GM23248 (cell line): ENCODE measurements at regions not wholly inside any gene's neighbourhood (a gene's known extent, or its start where the extent isn't known, plus 50 kb on each side); places are given as distances from the start of the nearest gene placed in this dataset.

Experiments
- EZH2 ChIP-seq: fragments of 200-600 bp; sonication (generic); IDR thresholded peaks from 2 replicates; pipeline ENCODE4 v1.6.1; 2018; ENCODE audit warnings: antibody characterized with exemption, mild to moderate bottlenecking; ENCODE audit not compliant: insufficient read depth, poor library complexity, severe bottlenecking
- EZH2phosphoT487 ChIP-seq: fragments of 200-600 bp; sonication (generic); IDR thresholded peaks from 2 replicates; pipeline ENCODE4 v1.6.1; 2018; ENCODE audit warnings: antibody characterized with exemption, moderate library complexity, mild to moderate bottlenecking, low read depth; ENCODE audit not compliant: insufficient read depth

DNA sequence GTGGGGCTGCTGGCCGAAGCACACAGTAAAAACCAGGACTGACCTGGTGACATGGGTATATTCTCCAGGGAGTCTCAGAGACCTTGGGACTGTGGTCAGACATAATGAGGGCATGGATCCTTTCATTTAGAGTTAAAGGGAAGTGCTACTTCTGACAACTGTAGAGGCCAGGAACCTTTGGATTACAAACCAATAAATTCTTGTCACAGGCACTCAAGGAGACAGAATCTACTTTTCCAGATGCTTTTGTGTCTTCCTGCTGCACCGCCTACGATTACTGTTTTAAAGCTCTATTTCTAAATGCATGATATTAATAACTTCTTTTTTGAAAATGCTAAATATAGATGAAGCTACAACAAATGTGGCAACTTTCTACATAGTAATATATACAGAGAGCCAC lies 106.5 kb upstream of the LPAR1 start:
- TF ChIP-seq EZH2 (no peak), EZH2phosphoT487 (no peak)
